ENCODE measurements at regions not wholly inside any gene's neighbourhood (a gene's known extent, or its start where the extent isn't known, plus 50 kb on each side); places are given as distances from the start of the nearest gene placed in this dataset.

DNA sequence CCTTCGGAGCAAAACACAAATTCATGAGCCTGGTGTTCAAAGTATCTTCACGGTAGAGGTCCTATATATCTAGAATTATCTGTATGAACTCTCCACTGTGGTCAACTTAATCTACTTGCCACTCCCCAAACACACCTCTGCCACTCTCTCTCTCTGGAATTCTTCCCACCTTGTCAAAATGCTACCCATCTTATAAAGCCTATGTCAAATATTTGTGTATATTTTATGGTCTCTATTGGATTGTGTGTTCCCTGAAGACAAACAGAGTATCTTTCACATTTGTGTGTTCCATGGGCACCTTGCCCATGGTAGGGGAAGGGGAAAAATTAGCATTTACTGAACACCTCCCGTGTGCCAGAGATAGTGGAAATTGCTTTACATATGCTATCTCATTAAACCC is 83.2 kb upstream of the ATL2 start:
- no peak overlapping the region for H3K27ac ChIP-seq (ENCODE audit: insufficient read depth, low read depth, low read length)
- peaks cover 0 to 2% of the 10 kb centered on the region in 2 experiments for H3K27me3 ChIP-seq (ENCODE audit: control insufficient read depth in 2 of 2, insufficient read depth in 2 of 2, low read length in 2 of 2)
- intact Hi-C loops (cut with micrococcal nuclease) (no loop called here), dilution Hi-C loops (cut with MboI; ENCODE audit: extremely low pct_ligation_motif_present, low sequenced_read_pairs) (no loop called here)
- no TSS peak for BruUV-seq (replicated peaks)
- DNase-seq (ENCODE audit: low read depth, low spot score), result no peak
- H3K4me3 ChIP-seq (replicated peaks in 1 of 3; ENCODE audit: insufficient read depth in 1 of 3, low read depth in 1 of 3, low read length in 3 of 3), result no peak overlapping the region
- TF ChIP-seq, protein P1, sequence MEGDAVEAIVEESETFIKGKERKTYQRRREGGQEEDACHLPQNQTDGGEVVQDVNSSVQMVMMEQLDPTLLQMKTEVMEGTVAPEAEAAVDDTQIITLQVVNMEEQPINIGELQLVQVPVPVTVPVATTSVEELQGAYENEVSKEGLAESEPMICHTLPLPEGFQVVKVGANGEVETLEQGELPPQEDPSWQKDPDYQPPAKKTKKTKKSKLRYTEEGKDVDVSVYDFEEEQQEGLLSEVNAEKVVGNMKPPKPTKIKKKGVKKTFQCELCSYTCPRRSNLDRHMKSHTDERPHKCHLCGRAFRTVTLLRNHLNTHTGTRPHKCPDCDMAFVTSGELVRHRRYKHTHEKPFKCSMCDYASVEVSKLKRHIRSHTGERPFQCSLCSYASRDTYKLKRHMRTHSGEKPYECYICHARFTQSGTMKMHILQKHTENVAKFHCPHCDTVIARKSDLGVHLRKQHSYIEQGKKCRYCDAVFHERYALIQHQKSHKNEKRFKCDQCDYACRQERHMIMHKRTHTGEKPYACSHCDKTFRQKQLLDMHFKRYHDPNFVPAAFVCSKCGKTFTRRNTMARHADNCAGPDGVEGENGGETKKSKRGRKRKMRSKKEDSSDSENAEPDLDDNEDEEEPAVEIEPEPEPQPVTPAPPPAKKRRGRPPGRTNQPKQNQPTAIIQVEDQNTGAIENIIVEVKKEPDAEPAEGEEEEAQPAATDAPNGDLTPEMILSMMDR (IDR thresholded peaks at IDR 0.05; ENCODE audit: extremely low read depth in 1 of 2, insufficient read depth in 1 of 2, low read depth in 1 of 2, low read length in 2 of 2), result no peak
- no peak for TF ChIP-seq JUN (IDR thresholded peaks at IDR 0.05; ENCODE audit: borderline replicate concordance, insufficient read depth, insufficient read length, low read depth)
- no peak for TF ChIP-seq POLR2AphosphoS5 (IDR thresholded peaks at IDR 0.05; ENCODE audit: insufficient read depth, low read depth, low read length)
- TF ChIP-seq FOS (IDR thresholded peaks at IDR 0.05; ENCODE audit: borderline replicate concordance, insufficient read depth, low read length), result no peak
- TF ChIP-seq, protein P2, sequence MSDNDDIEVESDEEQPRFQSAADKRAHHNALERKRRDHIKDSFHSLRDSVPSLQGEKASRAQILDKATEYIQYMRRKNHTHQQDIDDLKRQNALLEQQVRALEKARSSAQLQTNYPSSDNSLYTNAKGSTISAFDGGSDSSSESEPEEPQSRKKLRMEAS (IDR thresholded peaks at IDR 0.05; ENCODE audit: insufficient read depth, insufficient read length), result no peak
- TF ChIP-seq POLR2A (IDR thresholded peaks at IDR 0.05; ENCODE audit: low read depth, low read length), result no peak
- TF ChIP-seq GATA2 (IDR thresholded peaks at IDR 0.05; ENCODE audit: insufficient read depth, insufficient read length, low read depth, low read length), result no peak
- TF ChIP-seq MYC (IDR thresholded peaks at IDR 0.05; ENCODE audit: low read depth, low read length), result no peak
- no peak for TF ChIP-seq EZH2 (IDR thresholded peaks at IDR 0.05; ENCODE audit: borderline replicate concordance, low read depth, low read length, severe bottlenecking)
- no peak overlapping the region for H3K4me2 ChIP-seq (ENCODE audit: insufficient read depth, low read length)
- no peaks in the 10 kb centered on the region for H3K9me3 ChIP-seq (replicated peaks; ENCODE audit: control insufficient read depth, insufficient read depth, low read length)
- no peaks in the 10 kb centered on the region for H3K79me2 ChIP-seq (ENCODE audit: control insufficient read depth, insufficient read depth, low read length)
- FAIRE-seq, result no peak
- H3K4me1 ChIP-seq (ENCODE audit: control insufficient read depth, extremely low read depth, insufficient read depth, low read length), result no peaks in the 10 kb centered on the region
- H3K9me1 ChIP-seq (replicated peaks; ENCODE audit: control insufficient read depth, extremely low read depth, insufficient read depth, low read length), result no peaks in the 10 kb centered on the region
- no peak overlapping the region for H3K9ac ChIP-seq (replicated peaks; ENCODE audit: extremely low read depth, insufficient read depth, low read length)
- H4K20me1 ChIP-seq (replicated peaks; ENCODE audit: control insufficient read depth, extremely low read depth, insufficient read depth, low read length), result no peaks in the 10 kb centered on the region
- CTCF ChIA-PET, result no interaction called here
- no peak overlapping the region for H2AFZ ChIP-seq (ENCODE audit: low read depth, low read length)
- no peaks in the 10 kb centered on the region for H3K36me3 ChIP-seq (ENCODE audit: control insufficient read depth in 2 of 2, extremely low read depth in 1 of 2, insufficient read depth in 2 of 2, low read length in 2 of 2)
- POLR2A ChIA-PET, result no interaction called here
